Mesendoderm (in vitro differentiated cells): ENCODE measurements at regions not wholly inside any gene's neighbourhood (a gene's known extent, or its start where the extent isn't known, plus 50 kb on each side); places are given as distances from the start of the nearest gene placed in this dataset.

Experiments used
- DNase-seq: peaks from one replicate; pipeline ENCODE4 v3.0.0; 2013
- H2AK5ac ChIP-seq: 2 replicates; pipeline ENCODE4 v1.6.1; 2013; ENCODE audit warnings: low read length, inconsistent platforms
- H2BK120ac ChIP-seq: 2 replicates; pipeline ENCODE4 v1.6.1; 2013; ENCODE audit warnings: low read depth, mild to moderate bottlenecking, low read length, moderate library complexity, mixed read lengths
- H2BK15ac ChIP-seq: replicated peaks from 2 replicates; pipeline ENCODE4 v1.6.1; 2013; ENCODE audit warnings: low read depth, mild to moderate bottlenecking, moderate library complexity
- H2BK5ac ChIP-seq: 2 replicates; pipeline ENCODE4 v1.6.1; 2013; ENCODE audit warnings: low read length, inconsistent platforms
- H3K18ac ChIP-seq: 2 replicates; pipeline ENCODE4 v1.6.1; 2013; ENCODE audit warnings: mild to moderate bottlenecking, low read length, mixed read lengths
- H3K23ac ChIP-seq: one replicate; pipeline ENCODE4 v1.6.1; 2013; ENCODE audit warnings: low read length
- H3K27ac ChIP-seq: 2 replicates; pipeline ENCODE4 v1.5.1; 2013; ENCODE audit warnings: low read depth, mild to moderate bottlenecking, inconsistent platforms, low read length, moderate library complexity
- H3K27me3 ChIP-seq: 2 replicates; pipeline ENCODE4 v1.6.1; 2013; ENCODE audit warnings: low read length, control low read depth, mild to moderate bottlenecking, inconsistent platforms; ENCODE audit not compliant: insufficient read depth, poor library complexity
- H3K36me3 ChIP-seq: 2 replicates; pipeline ENCODE4 v1.6.1; 2013; ENCODE audit warnings: low read length, inconsistent platforms; ENCODE audit not compliant: control insufficient read depth, insufficient read depth
- H3K4ac ChIP-seq: one replicate; pipeline ENCODE4 v1.6.1; 2013; ENCODE audit warnings: low read depth, mild to moderate bottlenecking, low read length, moderate library complexity
- H3K4me1 ChIP-seq: 2 replicates; pipeline ENCODE4 v1.6.1; 2013; ENCODE audit warnings: low read depth, low read length, inconsistent platforms; ENCODE audit not compliant: control insufficient read depth
- H3K4me2 ChIP-seq: 2 replicates; pipeline ENCODE4 v1.6.1; 2013; ENCODE audit warnings: low read length
- H3K4me3 ChIP-seq: 2 replicates; pipeline ENCODE4 v1.5.1; 2013; ENCODE audit warnings: mild to moderate bottlenecking, low read length
- H3K56ac ChIP-seq: one replicate; pipeline ENCODE4 v1.6.1; 2013; ENCODE audit warnings: low read length
- H3K79me1 ChIP-seq: 2 replicates; pipeline ENCODE4 v1.6.1; 2013; ENCODE audit warnings: low read length, inconsistent platforms
- H3K79me2 ChIP-seq: 2 replicates; pipeline ENCODE4 v1.6.1; 2013; ENCODE audit warnings: mild to moderate bottlenecking, low read length; ENCODE audit not compliant: control insufficient read depth, insufficient read depth
- H3K9ac ChIP-seq: 2 replicates; pipeline ENCODE4 v1.6.1; 2013; ENCODE audit warnings: low read length, inconsistent platforms
- H4K5ac ChIP-seq: one replicate; pipeline ENCODE4 v1.6.1; 2013; ENCODE audit warnings: low read length
- H4K8ac ChIP-seq: one replicate; pipeline ENCODE4 v1.6.1; 2013; ENCODE audit warnings: low read depth, mild to moderate bottlenecking, control low read depth, low read length, moderate library complexity
- WGBS: extraction: QIAGEN DNeasy Blood & Tissue Kit; methylation state at CpG from one replicate; pipeline ENCODE4 v1.1.7; 2013; ENCODE audit warnings: low lambda C conversion rate, missing lambda C conversion rate; ENCODE audit not compliant: insufficient coverage; ENCODE audit errors: extremely low coverage; 5-methylcytosine and 5-hydroxymethylcytosine counted together

- WGBS, result no CpG with 5 or more reads among the region's 4 CpGs
- H3K9ac ChIP-seq, result no peak overlapping the region
- no peaks in the 10 kb centered on the region for H3K79me2 ChIP-seq
- H2BK5ac ChIP-seq, result no peak overlapping the region
- no peak overlapping the region for H4K8ac ChIP-seq
- no peak overlapping the region for H2AK5ac ChIP-seq
- no peak overlapping the region for H2BK15ac ChIP-seq
- no peaks in the 10 kb centered on the region for H3K36me3 ChIP-seq
- H3K4me3 ChIP-seq, result no peak overlapping the region
- no peak overlapping the region for H2BK120ac ChIP-seq
- DNase-seq, result peak; percentile 65
- no peaks in the 10 kb centered on the region for H3K4me1 ChIP-seq
- H3K27ac ChIP-seq, result no peak overlapping the region
- no peaks in the 10 kb centered on the region for H3K27me3 ChIP-seq
- no peaks in the 10 kb centered on the region for H3K79me1 ChIP-seq
- no peak overlapping the region for H4K5ac ChIP-seq
- no peak overlapping the region for H3K23ac ChIP-seq
- no peak overlapping the region for H3K56ac ChIP-seq
- H3K18ac ChIP-seq, result no peak overlapping the region
- H3K4ac ChIP-seq, result no peak overlapping the region
- no peak overlapping the region for H3K4me2 ChIP-seq
These were observed 777.3 kb downstream of the CCSER2 start for GRCh38 chr10:85105614-85106255.

- no peaks in the 10 kb centered on the region for H3K27me3 ChIP-seq
- no peaks in the 10 kb centered on the region for H3K4me1 ChIP-seq
- no peak overlapping the region for H3K4me2 ChIP-seq
- no peaks in the 10 kb centered on the region for H3K79me1 ChIP-seq
- H3K79me2 ChIP-seq, result no peaks in the 10 kb centered on the region
- H3K4me3 ChIP-seq, result no peak overlapping the region
- no peak overlapping the region for H2AK5ac ChIP-seq
- no peak overlapping the region for H2BK120ac ChIP-seq
- no peak for DNase-seq
- no CpG with 5 or more reads among the region's 1 CpG for WGBS
- H3K9ac ChIP-seq, result no peak overlapping the region
- no peak overlapping the region for H3K56ac ChIP-seq
- H3K36me3 ChIP-seq, result no peaks in the 10 kb centered on the region
- no peak overlapping the region for H3K18ac ChIP-seq
- no peak overlapping the region for H2BK15ac ChIP-seq
- H3K27ac ChIP-seq, result no peak overlapping the region
- no peak overlapping the region for H2BK5ac ChIP-seq
- H3K23ac ChIP-seq, result no peak overlapping the region
- H4K8ac ChIP-seq, result no peak overlapping the region
- H4K5ac ChIP-seq, result no peak overlapping the region
- H3K4ac ChIP-seq, result no peak overlapping the region
These were observed 782.9 kb downstream of the CCSER2 start for GRCh38 chr10:85111271-85111670.

- Histone ChIP-seq H3K27ac (no peak overlapping the region), H2AK5ac (no peak overlapping the region), H3K36me3 (no peaks in the 10 kb centered on the region), H3K4ac (no peak overlapping the region), H3K18ac (no peak overlapping the region), H3K79me1 (no peaks in the 10 kb centered on the region), H2BK5ac (no peak overlapping the region), H3K4me2 (no peak overlapping the region), H4K5ac (no peak overlapping the region), H3K23ac (no peak overlapping the region), H3K4me1 (no peaks in the 10 kb centered on the region), H4K8ac (no peak overlapping the region), H3K27me3 (no peaks in the 10 kb centered on the region), H3K79me2 (no peaks in the 10 kb centered on the region), H3K56ac (no peak overlapping the region), H3K4me3 (no peak overlapping the region), H3K9ac (no peak overlapping the region), H2BK120ac (no peak overlapping the region), H2BK15ac (no peak overlapping the region)
- no peak for DNase-seq
- no CpG with 5 or more reads among the region's 3 CpGs for WGBS
These were observed 796.2 kb downstream of the CCSER2 start for GRCh38 chr10:85124603-85125051.

- no peak overlapping the region for H3K9ac ChIP-seq
- H2BK15ac ChIP-seq, result no peak overlapping the region
- no peak overlapping the region for H2BK120ac ChIP-seq
- no peak overlapping the region for H3K4me2 ChIP-seq
- WGBS, result no CpG with 5 or more reads among the region's 5 CpGs
- H3K4me1 ChIP-seq, result no peaks in the 10 kb centered on the region
- H3K18ac ChIP-seq, result no peak overlapping the region
- H2AK5ac ChIP-seq, result no peak overlapping the region
- no peak overlapping the region for H3K27ac ChIP-seq
- H4K8ac ChIP-seq, result no peak overlapping the region
- no peak overlapping the region for H3K4ac ChIP-seq
- H3K36me3 ChIP-seq, result no peaks in the 10 kb centered on the region
- no peak overlapping the region for H3K56ac ChIP-seq
- H3K23ac ChIP-seq, result no peak overlapping the region
- no peaks in the 10 kb centered on the region for H3K27me3 ChIP-seq
- H3K79me1 ChIP-seq, result no peaks in the 10 kb centered on the region
- H2BK5ac ChIP-seq, result no peak overlapping the region
- H3K79me2 ChIP-seq, result no peaks in the 10 kb centered on the region
- no peak overlapping the region for H4K5ac ChIP-seq
- DNase-seq, result no peak
- no peak overlapping the region for H3K4me3 ChIP-seq
These were observed 808.9 kb downstream of the CCSER2 start for GRCh38 chr10:85137253-85137652.

- H3K4me3 ChIP-seq, result no peak overlapping the region
- no peak overlapping the region for H4K5ac ChIP-seq
- H3K4me2 ChIP-seq, result no peak overlapping the region
- no peaks in the 10 kb centered on the region for H3K79me1 ChIP-seq
- no CpG with 5 or more reads among the region's 5 CpGs for WGBS
- H3K18ac ChIP-seq, result no peak overlapping the region
- no peak overlapping the region for H2BK5ac ChIP-seq
- H3K56ac ChIP-seq, result no peak overlapping the region
- no peak overlapping the region for H4K8ac ChIP-seq
- H3K4ac ChIP-seq, result no peak overlapping the region
- H2BK120ac ChIP-seq, result no peak overlapping the region
- H3K27ac ChIP-seq, result no peak overlapping the region
- H3K23ac ChIP-seq, result no peak overlapping the region
- no peak overlapping the region for H2AK5ac ChIP-seq
- DNase-seq, result no peak
- no peaks in the 10 kb centered on the region for H3K79me2 ChIP-seq
- no peak overlapping the region for H2BK15ac ChIP-seq
- no peaks in the 10 kb centered on the region for H3K27me3 ChIP-seq
- no peaks in the 10 kb centered on the region for H3K4me1 ChIP-seq
- H3K36me3 ChIP-seq, result no peaks in the 10 kb centered on the region
- no peak overlapping the region for H3K9ac ChIP-seq
These were observed 809.7 kb downstream of the CCSER2 start for GRCh38 chr10:85138046-85138445.

GRCh38 chr10:85139124-85139523, 810.7 kb downstream of the CCSER2 start:
- Histone ChIP-seq H3K4me1 (no peaks in the 10 kb centered on the region), H2BK15ac (no peak overlapping the region), H2BK5ac (no peak overlapping the region), H3K4ac (no peak overlapping the region), H3K9ac (no peak overlapping the region), H3K56ac (no peak overlapping the region), H2BK120ac (no peak overlapping the region), H3K23ac (no peak overlapping the region), H3K79me1 (no peaks in the 10 kb centered on the region), H4K5ac (no peak overlapping the region), H3K18ac (no peak overlapping the region), H3K4me2 (no peak overlapping the region), H4K8ac (no peak overlapping the region), H2AK5ac (no peak overlapping the region), H3K79me2 (no peaks in the 10 kb centered on the region), H3K36me3 (no peaks in the 10 kb centered on the region), H3K27ac (no peak overlapping the region), H3K4me3 (no peak overlapping the region), H3K27me3 (no peaks in the 10 kb centered on the region)
- no CpG with 5 or more reads among the region's 5 CpGs for WGBS
- no peak for DNase-seq
